Astrocyte (in vitro differentiated cells and primary cell): ENCODE measurements at regions not wholly inside any gene's neighbourhood (a gene's known extent, or its start where the extent isn't known, plus 50 kb on each side); places are given as distances from the start of the nearest gene placed in this dataset.
A peak's percentile ranks its signal among the peaks of the same experiment; 100 is the strongest.

Experiments
- DNase-seq: peaks from one replicate; pipeline ENCODE4 v3.0.0-alpha.2; 2010; ENCODE audit warnings: low read depth
- FAIRE-seq: peaks from 2 replicates; lab custom pipeline; 2011; peaks lifted over from hg19 to GRCh38; lab: Jason Lieb, UNC
- H2AFZ ChIP-seq: 2 replicates; pipeline ENCODE4 v1.6.0; 2012; ENCODE audit warnings: low read depth, low read length, inconsistent platforms
- H3K27ac ChIP-seq: 2 replicates; pipeline ENCODE4 v1.5.1; 2011; ENCODE audit warnings: low read depth, low read length, inconsistent platforms
- H3K27me3 ChIP-seq: 2 replicates; pipeline ENCODE4 v1.6.0; 2011; ENCODE audit warnings: low read length, inconsistent platforms; ENCODE audit not compliant: insufficient read depth
- H3K36me3 ChIP-seq: 2 replicates; pipeline ENCODE4 v1.5.1; 2011; ENCODE audit warnings: low read length, inconsistent platforms; ENCODE audit not compliant: insufficient read depth
- H3K4me1 ChIP-seq: 2 replicates; pipeline ENCODE4 v1.5.1; 2011; ENCODE audit warnings: low read length, inconsistent platforms; ENCODE audit not compliant: insufficient read depth
- H3K4me2 ChIP-seq: 2 replicates; pipeline ENCODE4 v1.6.0; 2012; ENCODE audit warnings: low read length, inconsistent platforms
- H3K4me3 ChIP-seq: 2 replicates; pipeline ENCODE4 v1.5.1; 2011; ENCODE audit warnings: low read depth, mild to moderate bottlenecking, low read length, inconsistent platforms; ENCODE audit not compliant: insufficient read depth
- H3K79me2 ChIP-seq: 2 replicates; pipeline ENCODE4 v1.6.0; 2012; ENCODE audit warnings: mild to moderate bottlenecking, low read length, inconsistent platforms; ENCODE audit not compliant: insufficient read depth
- H3K9ac ChIP-seq: 2 replicates; pipeline ENCODE4 v1.6.0; 2012; ENCODE audit warnings: mild to moderate bottlenecking, low read length, inconsistent platforms
- H3K9me3 ChIP-seq: 2 replicates; pipeline ENCODE4 v1.5.1; 2012; ENCODE audit warnings: low read depth, mild to moderate bottlenecking, low read length, inconsistent platforms; ENCODE audit not compliant: insufficient read depth
- H4K20me1 ChIP-seq: 2 replicates; pipeline ENCODE4 v1.6.0; 2012; ENCODE audit warnings: low read length, inconsistent platforms; ENCODE audit not compliant: insufficient read depth
- H3K27ac Mint-ChIP-seq: one replicate; pipeline ENCODE4 v1.8.0; 2021; ENCODE audit warnings: mild to moderate bottlenecking, mixed read lengths; ENCODE audit not compliant: unreplicated experiment
- H3K27me3 Mint-ChIP-seq: one replicate; pipeline ENCODE4 v1.8.0; 2021; ENCODE audit warnings: low read depth, mixed read lengths; ENCODE audit not compliant: unreplicated experiment
- H3K36me3 Mint-ChIP-seq: one replicate; pipeline ENCODE4 v1.8.0; 2021; ENCODE audit warnings: low read depth, mixed read lengths; ENCODE audit not compliant: unreplicated experiment
- H3K4me1 Mint-ChIP-seq: one replicate; pipeline ENCODE4 v1.8.0; 2021; ENCODE audit warnings: low read depth, mixed read lengths; ENCODE audit not compliant: unreplicated experiment
- H3K4me3 Mint-ChIP-seq: one replicate; pipeline ENCODE4 v1.8.0; 2021; ENCODE audit warnings: mild to moderate bottlenecking, moderate library complexity, mixed read lengths; ENCODE audit not compliant: unreplicated experiment
- H3K9me3 Mint-ChIP-seq: one replicate; pipeline ENCODE4 v1.8.0; 2021; ENCODE audit warnings: mild to moderate bottlenecking, mixed read lengths; ENCODE audit not compliant: unreplicated experiment
- EZH2 ChIP-seq: IDR thresholded peaks from 2 replicates; pipeline ENCODE4 v1.6.1; 2012; ENCODE audit warnings: mild to moderate bottlenecking, low read length, inconsistent platforms; ENCODE audit not compliant: insufficient read depth
- TF ChIP-seq, protein P1 (sequence below): IDR thresholded peaks from 2 replicates; pipeline ENCODE4 v1.5.1; 2011; ENCODE audit warnings: low read depth, mild to moderate bottlenecking, inconsistent platforms, low read length, moderate library complexity; ENCODE audit not compliant: insufficient read depth

DNA sequence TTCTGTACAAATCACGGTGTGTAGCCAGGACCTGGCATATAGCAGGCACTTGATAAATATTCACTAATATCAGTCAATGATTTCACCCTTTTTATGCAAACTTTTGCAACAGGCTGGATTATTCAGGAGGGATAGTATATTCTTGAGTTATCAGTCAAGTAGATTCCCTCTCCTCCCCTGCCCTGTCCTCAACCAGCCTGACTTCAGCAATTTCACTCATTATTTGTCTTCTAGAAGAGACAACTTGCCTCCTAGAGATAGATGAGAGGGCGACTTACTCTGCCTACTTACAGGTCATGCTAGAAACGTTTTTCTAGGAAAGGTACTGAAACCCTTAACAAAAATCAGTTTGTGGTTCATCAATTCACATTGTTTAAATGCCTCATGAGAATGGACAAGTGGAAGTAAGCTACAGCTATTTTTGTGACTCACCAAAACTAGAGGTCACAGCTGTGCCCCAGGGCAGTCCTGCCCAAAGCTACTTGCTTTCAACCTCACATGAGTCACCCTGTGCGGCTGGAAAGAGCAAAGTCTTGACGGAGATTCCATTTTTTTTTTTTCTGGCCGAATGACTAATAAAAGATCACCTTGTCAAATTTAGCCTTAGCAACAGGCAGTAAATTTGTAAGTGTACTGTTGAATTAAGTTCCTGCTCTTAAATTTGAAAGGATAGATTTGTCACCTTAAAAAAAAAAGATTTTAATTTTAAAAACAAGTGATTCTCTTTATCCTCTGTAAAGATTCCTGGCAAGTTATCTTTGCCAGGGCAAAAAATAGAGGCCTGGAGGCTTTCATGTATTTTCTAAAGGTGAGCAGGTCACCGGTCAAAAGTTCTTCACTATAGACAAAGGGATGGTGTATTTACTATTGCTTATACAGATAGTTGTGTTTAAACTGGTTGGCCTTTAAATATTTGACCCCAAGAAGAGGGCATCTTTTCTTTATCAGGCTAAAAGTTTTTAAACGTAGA lies 109.0 kb upstream of the SLC35G4 start:
- H3K4me1 ChIP-seq, result peaks cover 23% of the 10 kb centered on the region
- FAIRE-seq (peak; percentile 87), DNase-seq (peak; percentile 99)
- H3K79me2 ChIP-seq, result no peaks in the 10 kb centered on the region
- peaks cover 5% of the 10 kb centered on the region for H3K9me3 Mint-ChIP-seq
- H3K4me2 ChIP-seq, result peak overlapping the region; percentile 58
- peak overlapping the region; percentile 23 for H3K9ac ChIP-seq
- no peak for TF ChIP-seq EZH2
- TF ChIP-seq, protein P1, sequence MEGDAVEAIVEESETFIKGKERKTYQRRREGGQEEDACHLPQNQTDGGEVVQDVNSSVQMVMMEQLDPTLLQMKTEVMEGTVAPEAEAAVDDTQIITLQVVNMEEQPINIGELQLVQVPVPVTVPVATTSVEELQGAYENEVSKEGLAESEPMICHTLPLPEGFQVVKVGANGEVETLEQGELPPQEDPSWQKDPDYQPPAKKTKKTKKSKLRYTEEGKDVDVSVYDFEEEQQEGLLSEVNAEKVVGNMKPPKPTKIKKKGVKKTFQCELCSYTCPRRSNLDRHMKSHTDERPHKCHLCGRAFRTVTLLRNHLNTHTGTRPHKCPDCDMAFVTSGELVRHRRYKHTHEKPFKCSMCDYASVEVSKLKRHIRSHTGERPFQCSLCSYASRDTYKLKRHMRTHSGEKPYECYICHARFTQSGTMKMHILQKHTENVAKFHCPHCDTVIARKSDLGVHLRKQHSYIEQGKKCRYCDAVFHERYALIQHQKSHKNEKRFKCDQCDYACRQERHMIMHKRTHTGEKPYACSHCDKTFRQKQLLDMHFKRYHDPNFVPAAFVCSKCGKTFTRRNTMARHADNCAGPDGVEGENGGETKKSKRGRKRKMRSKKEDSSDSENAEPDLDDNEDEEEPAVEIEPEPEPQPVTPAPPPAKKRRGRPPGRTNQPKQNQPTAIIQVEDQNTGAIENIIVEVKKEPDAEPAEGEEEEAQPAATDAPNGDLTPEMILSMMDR, result no peak
- peak overlapping the region; percentile 73 for H3K27ac ChIP-seq
- H3K36me3 Mint-ChIP-seq, result no peaks in the 10 kb centered on the region
- peaks cover 46% of the 10 kb centered on the region for H3K4me1 Mint-ChIP-seq
- peak overlapping the region; percentile 93 for H3K27ac Mint-ChIP-seq
- H2AFZ ChIP-seq, result no peak overlapping the region
- no peaks in the 10 kb centered on the region for H3K9me3 ChIP-seq
- no peaks in the 10 kb centered on the region for H3K36me3 ChIP-seq
- H3K27me3 ChIP-seq, result no peaks in the 10 kb centered on the region
- peak overlapping the region; percentile 16 for H3K4me3 Mint-ChIP-seq
- no peaks in the 10 kb centered on the region for H4K20me1 ChIP-seq
- H3K27me3 Mint-ChIP-seq, result no peaks in the 10 kb centered on the region
- no peak overlapping the region for H3K4me3 ChIP-seq

- H3K27ac ChIP-seq, result no peak overlapping the region
- no peaks in the 10 kb centered on the region for H3K27me3 ChIP-seq
- peaks cover 27% of the 10 kb centered on the region for H3K4me1 ChIP-seq
- FAIRE-seq (no peak), DNase-seq (peak; percentile 63)
- H4K20me1 ChIP-seq, result no peaks in the 10 kb centered on the region
- H3K79me2 ChIP-seq, result no peaks in the 10 kb centered on the region
- H3K36me3 ChIP-seq, result no peaks in the 10 kb centered on the region
- H3K9ac ChIP-seq, result no peak overlapping the region
- Mint-ChIP-seq H3K27ac (peak overlapping the region; percentile 56), H3K36me3 (no peaks in the 10 kb centered on the region), H3K9me3 (peaks cover 2% of the 10 kb centered on the region), H3K4me3 (peak overlapping the region; percentile 5), H3K4me1 (peaks cover 54% of the 10 kb centered on the region), H3K27me3 (no peaks in the 10 kb centered on the region)
- no peaks in the 10 kb centered on the region for H3K9me3 ChIP-seq
- no peak overlapping the region for H3K4me2 ChIP-seq
- no peak overlapping the region for H2AFZ ChIP-seq
- TF ChIP-seq, protein P1, result no peak
- TF ChIP-seq EZH2, result no peak
- H3K4me3 ChIP-seq, result no peak overlapping the region
These were observed 110.6 kb upstream of the SLC35G4 start for GRCh38 chr18:11498821-11499220.

DNA sequence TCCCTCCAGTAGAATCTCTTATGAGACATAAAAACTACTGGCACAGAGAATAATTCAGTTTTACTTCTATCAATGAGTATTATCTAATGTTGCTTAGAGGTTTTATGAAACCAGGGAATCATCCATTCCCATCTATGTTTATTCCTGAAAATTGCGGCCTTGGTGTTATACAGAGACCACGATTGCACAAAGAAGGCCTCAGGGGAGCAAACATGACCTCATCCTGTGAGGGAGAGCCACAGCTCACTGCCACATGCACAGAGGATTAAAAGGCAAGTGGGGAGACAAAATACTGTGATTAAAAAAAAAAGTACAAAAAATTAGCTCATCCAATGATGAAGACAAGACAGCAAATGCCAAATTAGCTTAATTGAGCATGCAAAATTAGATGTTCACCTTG lies 111.8 kb upstream of the SLC35G4 start:
- Mint-ChIP-seq H3K27ac (no peak overlapping the region), H3K4me1 (peaks cover 56% of the 10 kb centered on the region), H3K27me3 (no peaks in the 10 kb centered on the region), H3K9me3 (peaks cover 2% of the 10 kb centered on the region), H3K36me3 (no peaks in the 10 kb centered on the region), H3K4me3 (no peak overlapping the region)
- FAIRE-seq (no peak), DNase-seq (no peak)
- H3K9ac ChIP-seq, result no peak overlapping the region
- no peaks in the 10 kb centered on the region for H3K36me3 ChIP-seq
- H3K27ac ChIP-seq, result no peak overlapping the region
- no peaks in the 10 kb centered on the region for H3K9me3 ChIP-seq
- no peaks in the 10 kb centered on the region for H4K20me1 ChIP-seq
- no peak overlapping the region for H3K4me2 ChIP-seq
- TF ChIP-seq, protein P1, result no peak
- no peak for TF ChIP-seq EZH2
- no peaks in the 10 kb centered on the region for H3K79me2 ChIP-seq
- H3K4me1 ChIP-seq, result peaks cover 27% of the 10 kb centered on the region
- no peaks in the 10 kb centered on the region for H3K27me3 ChIP-seq
- no peak overlapping the region for H3K4me3 ChIP-seq
- H2AFZ ChIP-seq, result no peak overlapping the region
